B cell (primary cell): ENCODE measurements at regions not wholly inside any gene's neighbourhood (a gene's known extent, or its start where the extent isn't known, plus 50 kb on each side); places are given as distances from the start of the nearest gene placed in this dataset.

Source experiments
- EZH2 ChIP-seq: IDR thresholded peaks from 2 replicates; pipeline ENCODE4 v1.6.1; 2012; ENCODE audit warnings: borderline replicate concordance, low read depth, mild to moderate bottlenecking, moderate library complexity, low read length; ENCODE audit not compliant: insufficient read depth, poor library complexity, severe bottlenecking
- TF ChIP-seq, protein P1 (sequence below): fragments of 200-600 bp; IDR thresholded peaks from one replicate; pipeline ENCODE4 v1.8.0; 2022; ENCODE audit warnings: antibody characterized with exemption, mild to moderate bottlenecking

DNA sequence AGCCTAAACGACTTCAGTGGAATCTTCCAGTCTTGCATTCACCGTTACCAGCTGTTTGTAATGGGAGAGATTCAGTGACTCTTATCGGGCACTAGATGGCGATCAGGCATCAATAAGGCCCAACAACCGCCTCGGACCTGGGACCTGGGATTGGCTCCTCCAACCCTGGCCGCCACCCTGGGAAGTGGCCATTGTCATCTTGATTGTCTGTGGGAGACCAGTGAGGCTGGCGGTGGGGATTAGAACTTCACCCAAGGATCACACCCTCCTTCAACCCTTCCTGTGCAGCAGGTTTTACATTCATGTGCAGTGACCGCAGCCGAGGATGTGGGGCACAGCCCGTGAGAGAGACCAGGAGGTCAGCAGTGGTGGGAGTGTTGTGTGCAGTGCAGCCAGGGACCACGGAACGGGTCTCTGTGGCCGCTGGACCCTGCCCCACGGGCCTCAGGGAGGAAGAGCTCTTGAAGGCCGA is 85.3 kb downstream of the SPP2 start:
- TF ChIP-seq, protein P1, sequence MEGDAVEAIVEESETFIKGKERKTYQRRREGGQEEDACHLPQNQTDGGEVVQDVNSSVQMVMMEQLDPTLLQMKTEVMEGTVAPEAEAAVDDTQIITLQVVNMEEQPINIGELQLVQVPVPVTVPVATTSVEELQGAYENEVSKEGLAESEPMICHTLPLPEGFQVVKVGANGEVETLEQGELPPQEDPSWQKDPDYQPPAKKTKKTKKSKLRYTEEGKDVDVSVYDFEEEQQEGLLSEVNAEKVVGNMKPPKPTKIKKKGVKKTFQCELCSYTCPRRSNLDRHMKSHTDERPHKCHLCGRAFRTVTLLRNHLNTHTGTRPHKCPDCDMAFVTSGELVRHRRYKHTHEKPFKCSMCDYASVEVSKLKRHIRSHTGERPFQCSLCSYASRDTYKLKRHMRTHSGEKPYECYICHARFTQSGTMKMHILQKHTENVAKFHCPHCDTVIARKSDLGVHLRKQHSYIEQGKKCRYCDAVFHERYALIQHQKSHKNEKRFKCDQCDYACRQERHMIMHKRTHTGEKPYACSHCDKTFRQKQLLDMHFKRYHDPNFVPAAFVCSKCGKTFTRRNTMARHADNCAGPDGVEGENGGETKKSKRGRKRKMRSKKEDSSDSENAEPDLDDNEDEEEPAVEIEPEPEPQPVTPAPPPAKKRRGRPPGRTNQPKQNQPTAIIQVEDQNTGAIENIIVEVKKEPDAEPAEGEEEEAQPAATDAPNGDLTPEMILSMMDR: peak; percentile 86
- TF ChIP-seq EZH2: no peak
